K562 (cell line): ENCODE measurements at regions not wholly inside any gene's neighbourhood (a gene's known extent, or its start where the extent isn't known, plus 50 kb on each side); places are given as distances from the start of the nearest gene placed in this dataset.

Experiments used
- ATAC-seq: fragments of 200-7000 bp; cut with Tn5 transposase; 3 replicates; pipeline ENCODE4 v1.9.1; 2020; ENCODE audit warnings: moderate library complexity
- BruUV-seq: library from RNA; stranded (reverse); fragments of 400-500 nt; replicated peaks from 2 replicates; lab custom pipeline; 2021; lab: Mats Ljungman, UMichigan
- CTCF ChIA-PET: fragments of 300-600 bp; formaldehyde crosslinking; extraction: SDS; loops from one replicate; lab custom pipeline; 2021; ENCODE audit warnings: low intra/inter-chr PET ratio; lab: Yijun Ruan, JAX
- POLR2A ChIA-PET: fragments of 300-600, 350-650 bp; sonication (Branson Sonifier 250); formaldehyde crosslinking; extraction: SDS; loops from one replicate; lab custom pipeline; 2021; ENCODE audit warnings: antibody characterized with exemption, inconsistent platforms; lab: Yijun Ruan, JAX
- DNase-seq, 4 experiments: peaks; one replicate each; pipeline versions ENCODE4 v3.0.0 to v3.0.0-alpha.2; 2011 to 2018; ENCODE audit warnings: low spot score in 3 of 4, mixed read lengths in 3 of 4; ENCODE audit errors: extremely low read depth in 1 of 4
- FAIRE-seq: peaks from 2 replicates; lab custom pipeline; 2011; peaks lifted over from hg19 to GRCh38; lab: Jason Lieb, UNC
- H2AFZ ChIP-seq: 2 replicates; pipeline ENCODE4 v1.6.0; 2011; ENCODE audit warnings: low read depth, low read length, control low read depth, inconsistent platforms
- H3K27ac ChIP-seq: fragments of 200-600 bp; 3 replicates; pipeline ENCODE4 v1.8.0; 2011; ENCODE audit warnings: low read depth, mild to moderate bottlenecking, control low read depth, inconsistent platforms, low read length, moderate library complexity, mixed read lengths; ENCODE audit errors: extremely low read depth
- H3K27me3 ChIP-seq, 2 experiments: fragments of 300-600 bp in 1 of 2; 2 replicates in 1 of 2; 3 replicates in 1 of 2; pipeline versions ENCODE4 v1.6.0 to v1.8.0; 2011; ENCODE audit warnings: inconsistent platforms in 2 of 2, low read length in 2 of 2, mild to moderate bottlenecking in 1 of 2, mixed read lengths in 1 of 2, moderate library complexity in 1 of 2; ENCODE audit not compliant: control insufficient read depth in 2 of 2, insufficient read depth in 2 of 2
- H3K36me3 ChIP-seq: fragments of 300-600 bp; 3 replicates; pipeline ENCODE4 v1.8.0; 2011; ENCODE audit warnings: mild to moderate bottlenecking, low read length, inconsistent platforms; ENCODE audit not compliant: control insufficient read depth, insufficient read depth
- H3K4me1 ChIP-seq, 2 experiments: fragments of 200-600 bp in 1 of 2; replicated peaks in 1 of 2; 2 replicates in 1 of 2; 3 replicates in 1 of 2; pipeline versions ENCODE4 v1.5.1 to v1.8.0; 2011; ENCODE audit warnings: inconsistent platforms in 2 of 2, low read length in 2 of 2, mild to moderate bottlenecking in 1 of 2, mixed read lengths in 1 of 2, moderate library complexity in 1 of 2; ENCODE audit not compliant: control insufficient read depth in 2 of 2, insufficient read depth in 2 of 2
- H3K4me2 ChIP-seq: 2 replicates; pipeline ENCODE4 v1.6.1; 2011; ENCODE audit warnings: low read length, control low read depth, inconsistent platforms, mixed read lengths; ENCODE audit not compliant: insufficient read depth
- H3K4me3 ChIP-seq: fragments of 200-600 bp; sonication (generic), shearing (Covaris generic); 2 replicates; pipeline ENCODE4 v1.5.1; 2016; ENCODE audit warnings: control low read depth, inconsistent platforms
- H3K79me2 ChIP-seq: fragments of 200-600 bp; 3 replicates; pipeline ENCODE4 v1.8.0; 2011; ENCODE audit warnings: low read length, inconsistent platforms; ENCODE audit not compliant: control insufficient read depth, insufficient read depth
- H3K9ac ChIP-seq, 2 experiments: 2 replicates each; pipeline versions ENCODE4 v1.6.0 to v1.6.1; 2011; ENCODE audit warnings: low read depth in 2 of 2, low read length in 2 of 2, control low read depth in 1 of 2, inconsistent platforms in 1 of 2, mild to moderate bottlenecking in 1 of 2, mixed read lengths in 1 of 2; ENCODE audit not compliant: insufficient read depth in 1 of 2
- H3K9me1 ChIP-seq: one replicate; pipeline ENCODE4 v1.6.0; 2011; ENCODE audit warnings: inconsistent platforms, mild to moderate bottlenecking, low read length, moderate library complexity; ENCODE audit not compliant: control insufficient read depth, insufficient read depth
- H3K9me3 ChIP-seq: replicated peaks from 2 replicates; pipeline ENCODE4 v1.5.1; 2011; ENCODE audit warnings: low read depth, low read length, inconsistent platforms; ENCODE audit not compliant: control insufficient read depth, insufficient read depth
- H4K20me1 ChIP-seq: replicated peaks from 2 replicates; pipeline ENCODE4 v1.6.1; 2011; ENCODE audit warnings: low read length, inconsistent platforms, mixed read lengths; ENCODE audit not compliant: control insufficient read depth, insufficient read depth
- C11orf30 ChIP-seq: fragments of 450-650 bp; IDR thresholded peaks from 2 replicates; pipeline ENCODE4 v1.6.1; 2016; ENCODE audit warnings: low read depth, mild to moderate bottlenecking
- KDM2B ChIP-seq: fragments of 250-450 bp; sonication (Bioruptor Pico); IDR thresholded peaks from 2 replicates; pipeline ENCODE4 v1.8.0; 2021; ENCODE audit warnings: mild to moderate bottlenecking, moderate library complexity
- MAFG ChIP-seq: fragments of 450-650 bp; conservative IDR thresholded peaks from 2 replicates; pipeline ENCODE4 v1.6.1; 2016; ENCODE audit warnings: missing genetic modification characterization, missing compliant biosample characterization
- MAZ ChIP-seq, 2 experiments: fragments of 450-650 bp in 1 of 2; sonication (generic) in 1 of 2; formaldehyde crosslinking; IDR thresholded peaks in 1 of 2; conservative IDR thresholded peaks in 1 of 2; 2 replicates each; pipeline versions ENCODE4 v1.4.0 to v1.5.0; 2020; ENCODE audit warnings: mild to moderate bottlenecking in 1 of 2, missing genetic modification reagents in 1 of 2
- MECOM ChIP-seq: fragments of 250-450 bp; sonication (Bioruptor Pico); IDR thresholded peaks from 2 replicates; pipeline ENCODE4 v1.8.0; 2022; ENCODE audit warnings: inconsistent platforms
- TFAM ChIP-seq: fragments of 250-450 bp; sonication (Bioruptor Pico); conservative IDR thresholded peaks from 2 replicates; pipeline ENCODE4 v1.5.0; 2021; ENCODE audit warnings: mild to moderate bottlenecking, moderate library complexity
- ZNF316 ChIP-seq: fragments of 450-650 bp; IDR thresholded peaks from 2 replicates; pipeline ENCODE4 v1.6.1; 2016
- ZNF431 ChIP-seq: sonication (generic); formaldehyde crosslinking; IDR thresholded peaks from 2 replicates; pipeline ENCODE4 v1.8.0; 2022; ENCODE audit warnings: mild to moderate bottlenecking, missing genetic modification reagents
- ZNF77 ChIP-seq: fragments of 250-450 bp; sonication (Bioruptor Pico); IDR thresholded peaks from 2 replicates; pipeline ENCODE4 v1.5.0; 2020
- WGBS: fragments of 100-300 bp; shearing (Covaris generic); methylation state at CpG from one replicate; pipeline ENCODE4 v1.1.6; 2016; ENCODE audit warnings: low coverage, mixed read lengths; ENCODE audit not compliant: insufficient coverage; ENCODE audit errors: missing lambda C conversion rate; 5-methylcytosine and 5-hydroxymethylcytosine counted together
- in situ Hi-C: fragments of 300-500 bp; cut with MboI; formaldehyde crosslinking; loops from 4 replicates; pipeline ENCODE4 v1.15.0; 2018; ENCODE audit warnings: inconsistent platforms, mixed read lengths
- intact Hi-C: fragments of 100-400 bp; cut with micrococcal nuclease; formaldehyde crosslinking; loops from 2 replicates; pipeline ENCODE4 v1.14.2; 2022
- TF ChIP-seq, protein P1 (sequence below): sonication (generic); formaldehyde crosslinking; IDR thresholded peaks from 2 replicates; pipeline ENCODE4 v1.9.0; 2022; ENCODE audit warnings: mild to moderate bottlenecking, missing genetic modification reagents
- TF ChIP-seq, protein P2 (sequence below): fragments of 250-450 bp; sonication (Bioruptor Pico); IDR thresholded peaks from 2 replicates; pipeline ENCODE4 v1.4.0; 2020; ENCODE audit warnings: mild to moderate bottlenecking, moderate library complexity

DNA sequence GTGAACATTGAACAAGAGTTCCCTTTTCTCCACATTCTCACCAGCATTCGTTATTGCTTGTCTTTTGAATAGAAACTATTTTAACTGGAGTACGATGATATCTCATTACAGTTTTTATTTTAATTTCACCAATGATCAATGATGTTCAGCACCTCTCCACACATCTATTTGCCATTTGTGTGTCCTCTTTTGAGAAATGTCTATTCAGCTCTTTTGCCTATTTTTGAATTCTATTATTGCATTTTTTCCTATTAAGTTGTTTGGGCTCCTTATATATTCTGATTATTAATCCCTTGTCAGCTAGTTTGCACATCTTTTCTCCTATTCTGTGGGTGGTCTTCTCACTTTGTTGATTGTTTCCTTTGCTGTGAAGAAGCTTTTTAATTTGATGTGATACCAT lies 241.1 kb upstream of the CTBP2 start:
- no peak overlapping the region for H3K4me3 ChIP-seq
- FAIRE-seq: no peak
- no peak for DNase-seq
- H4K20me1 ChIP-seq: no peaks in the 10 kb centered on the region
- no peaks in the 10 kb centered on the region for H3K27me3 ChIP-seq
- intact Hi-C loops (no loop called here), in situ Hi-C loops (no loop called here)
- TF ChIP-seq, protein P1, sequence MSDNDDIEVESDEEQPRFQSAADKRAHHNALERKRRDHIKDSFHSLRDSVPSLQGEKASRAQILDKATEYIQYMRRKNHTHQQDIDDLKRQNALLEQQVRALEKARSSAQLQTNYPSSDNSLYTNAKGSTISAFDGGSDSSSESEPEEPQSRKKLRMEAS (CRISPR knock-in tag): no peak
- TF ChIP-seq ZNF316: peak; percentile 72
- TF ChIP-seq MAFG (tag): peak; percentile 43
- TF ChIP-seq MAZ (CRISPR knock-in tag; conservative IDR thresholded peaks at IDR 0.05 in 1 of 2, IDR thresholded peaks at IDR 0.05 in 1 of 2): no peak
- peak; percentile 57 for TF ChIP-seq C11orf30
- ATAC-seq: no peak
- no peak overlapping the region for H3K27ac ChIP-seq
- no peaks in the 10 kb centered on the region for H3K36me3 ChIP-seq
- no TSS peak for BruUV-seq
- CTCF ChIA-PET: no interaction called here
- no peaks in the 10 kb centered on the region for H3K79me2 ChIP-seq
- no peaks in the 10 kb centered on the region for H3K9me1 ChIP-seq
- no peak overlapping the region for H2AFZ ChIP-seq
- 0% methylated on average over 2 of the region's 2 CpGs for WGBS
- no peak overlapping the region for H3K9ac ChIP-seq
- POLR2A ChIA-PET: no interaction called here
- H3K4me2 ChIP-seq: no peak overlapping the region
- H3K9me3 ChIP-seq: no peaks in the 10 kb centered on the region
- no peaks in the 10 kb centered on the region for H3K4me1 ChIP-seq

DNA sequence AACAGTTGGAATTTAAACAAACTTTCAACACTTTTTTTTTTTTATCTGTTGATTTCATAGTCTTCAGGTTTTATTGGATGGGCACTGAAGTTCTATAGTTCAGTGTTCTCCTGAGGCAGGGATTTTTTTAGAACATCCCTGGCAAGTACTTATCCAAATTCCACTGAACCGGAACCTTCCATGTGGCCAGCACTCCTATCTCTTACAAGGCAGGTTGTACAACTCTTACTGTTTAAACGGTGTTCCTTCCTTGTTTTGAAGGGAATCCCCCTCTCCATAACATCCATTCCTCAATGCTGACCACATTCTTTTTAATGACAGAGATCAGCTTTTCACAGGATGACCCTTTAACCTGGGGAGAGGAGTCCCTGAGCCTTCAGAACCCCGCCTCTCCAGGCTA lies 238.9 kb upstream of the CTBP2 start:
- no TSS peak for BruUV-seq
- intact Hi-C loops (no loop called here), in situ Hi-C loops (no loop called here)
- Histone ChIP-seq H3K36me3 (no peaks in the 10 kb centered on the region), H3K9me1 (no peaks in the 10 kb centered on the region), H3K27ac (no peak overlapping the region), H3K9me3 (no peaks in the 10 kb centered on the region), H3K27me3 (no peaks in the 10 kb centered on the region), H4K20me1 (no peaks in the 10 kb centered on the region), H3K79me2 (no peaks in the 10 kb centered on the region), H3K4me1 (no peaks in the 10 kb centered on the region), H3K4me3 (no peak overlapping the region), H3K4me2 (no peak overlapping the region), H3K9ac (no peak overlapping the region), H2AFZ (no peak overlapping the region)
- no peak for FAIRE-seq
- DNase-seq: no peak
- no peak for ATAC-seq
- POLR2A ChIA-PET: interaction anchor here (0.6 kb wide), 1 partner anchor 10 kb away, joined by 3 read pairs; no protein-coding TSS in a partner anchor
- 0% methylated on average over 3 of the region's 3 CpGs for WGBS
- CTCF ChIA-PET: no interaction called here
- TF ChIP-seq, protein P2, sequence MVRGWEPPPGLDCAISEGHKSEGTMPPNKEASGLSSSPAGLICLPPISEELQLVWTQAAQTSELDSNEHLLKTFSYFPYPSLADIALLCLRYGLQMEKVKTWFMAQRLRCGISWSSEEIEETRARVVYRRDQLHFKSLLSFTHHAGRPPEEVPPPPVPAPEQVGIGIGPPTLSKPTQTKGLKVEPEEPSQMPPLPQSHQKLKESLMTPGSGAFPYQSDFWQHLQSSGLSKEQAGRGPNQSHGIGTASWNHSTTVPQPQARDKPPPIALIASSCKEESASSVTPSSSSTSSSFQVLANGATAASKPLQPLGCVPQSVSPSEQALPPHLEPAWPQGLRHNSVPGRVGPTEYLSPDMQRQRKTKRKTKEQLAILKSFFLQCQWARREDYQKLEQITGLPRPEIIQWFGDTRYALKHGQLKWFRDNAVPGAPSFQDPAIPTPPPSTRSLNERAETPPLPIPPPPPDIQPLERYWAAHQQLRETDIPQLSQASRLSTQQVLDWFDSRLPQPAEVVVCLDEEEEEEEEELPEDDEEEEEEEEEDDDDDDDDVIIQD (CRISPR knock-in tag): no peak
- TF ChIP-seq KDM2B: no peak
- no peak for TF ChIP-seq TFAM (CRISPR knock-in tag)
- TF ChIP-seq ZNF431: no peak
- no peak for TF ChIP-seq ZNF77 (CRISPR knock-in tag)
- no peak for TF ChIP-seq MECOM (CRISPR knock-in tag)
